Body of pancreas (tissue), 4 donors: ENCODE measurements at regions not wholly inside any gene's neighbourhood (a gene's known extent, or its start where the extent isn't known, plus 50 kb on each side); places are given as distances from the start of the nearest gene placed in this dataset.

Source experiments
- ATAC-seq: fragments of 150-250 bp; one replicate; pipeline ENCODE4 v1.9.1; 2016
- DNase-seq, 4 donors: peaks; one replicate each; pipeline ENCODE4 v3.0.0-alpha.2; 2019
- H3K27ac ChIP-seq, 4 donors: fragments of 200-600 bp; sonication (generic); 1 replicate in 3 of 4; 2 replicates in 1 of 4; pipeline versions ENCODE4 v1.5.1 to v1.6.1; 2016 to 2019; ENCODE audit warnings: mild to moderate bottlenecking in 1 of 4, mixed read lengths in 1 of 4, moderate library complexity in 1 of 4
- H3K27me3 ChIP-seq, 2 donors: fragments of 200-600 bp; sonication (generic); one replicate each; pipeline ENCODE4 v1.6.0; 2016; ENCODE audit warnings: mild to moderate bottlenecking in 1 of 2
- H3K36me3 ChIP-seq, 2 donors: fragments of 200-600 bp; sonication (generic); replicated peaks in 1 of 2; 2 replicates each; pipeline ENCODE4 v1.5.1; 2016; ENCODE audit warnings: low read depth in 2 of 2; ENCODE audit not compliant: insufficient read depth in 1 of 2
- H3K4me1 ChIP-seq: fragments of 200-600 bp; sonication (generic); one replicate; pipeline ENCODE4 v1.6.0; 2016
- H3K4me3 ChIP-seq, 2 donors: fragments of 200-600 bp; sonication (generic); 1 replicate in 1 of 2; 2 replicates in 1 of 2; pipeline ENCODE4 v1.5.1; 2016 to 2019
- H3K9me3 ChIP-seq, 3 donors: fragments of 200-600 bp; sonication (generic); 1 replicate in 2 of 3; 2 replicates in 1 of 3; pipeline ENCODE4 v1.5.1; 2016
- POLR2A ChIP-seq, 3 donors: fragments of 450-650 bp; IDR thresholded peaks; one replicate each; pipeline ENCODE4 v1.6.1; 2016; ENCODE audit warnings: antibody characterized with exemption in 3 of 3, mild to moderate bottlenecking in 2 of 3
- WGBS, 2 donors: methylation state at CpG; one replicate each; pipeline ENCODE4 v1.1.5; 2017; 5-methylcytosine and 5-hydroxymethylcytosine counted together
- intact Hi-C: fragments of 100-400 bp; cut with DNase I; formaldehyde crosslinking; loops from one replicate; pipeline ENCODE4 v1.15.1; 2023
- TF ChIP-seq, protein P1 (sequence below), 7 experiments: fragments of 450-650 bp in 4 of 7; fragments of 200-600 bp in 3 of 7; sonication (generic) in 3 of 7; IDR thresholded peaks; one replicate each; pipeline ENCODE4 v1.5.1; 2016 to 2019; ENCODE audit warnings: antibody characterized with exemption in 7 of 7

DNA sequence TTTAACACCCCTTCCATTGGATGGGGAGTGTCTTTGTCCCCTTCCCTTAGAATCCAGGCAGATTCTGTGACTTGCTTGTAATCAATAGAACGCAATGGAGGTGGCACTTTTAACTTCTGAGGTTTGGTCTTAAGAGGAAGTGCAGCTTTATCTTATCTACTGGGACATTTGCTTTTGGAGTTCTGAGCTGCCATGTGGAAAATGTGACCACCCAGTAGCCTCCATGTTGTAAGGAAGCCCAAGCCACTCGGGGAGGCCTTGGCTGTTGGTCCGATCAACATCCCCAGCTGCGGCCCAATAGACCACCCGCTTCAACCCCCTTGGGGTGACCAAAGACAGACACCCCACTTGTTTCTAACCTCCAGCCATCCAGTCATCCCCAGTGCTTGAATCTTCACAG lies 86.3 kb upstream of the FAM171A1 start:
- Histone ChIP-seq H3K27ac (no peak overlapping the region), H3K4me3 (no peak overlapping the region), H3K27me3 (no peaks in the 10 kb centered on the region), H3K9me3 (no peaks in the 10 kb centered on the region), H3K4me1 (no peaks in the 10 kb centered on the region), H3K36me3 (no peaks in the 10 kb centered on the region)
- intact Hi-C loops = no loop called here
- 81 to 91% methylated on average over 4 to 5 of the region's 5 CpGs for WGBS, 2 donors
- TF ChIP-seq, protein P1, sequence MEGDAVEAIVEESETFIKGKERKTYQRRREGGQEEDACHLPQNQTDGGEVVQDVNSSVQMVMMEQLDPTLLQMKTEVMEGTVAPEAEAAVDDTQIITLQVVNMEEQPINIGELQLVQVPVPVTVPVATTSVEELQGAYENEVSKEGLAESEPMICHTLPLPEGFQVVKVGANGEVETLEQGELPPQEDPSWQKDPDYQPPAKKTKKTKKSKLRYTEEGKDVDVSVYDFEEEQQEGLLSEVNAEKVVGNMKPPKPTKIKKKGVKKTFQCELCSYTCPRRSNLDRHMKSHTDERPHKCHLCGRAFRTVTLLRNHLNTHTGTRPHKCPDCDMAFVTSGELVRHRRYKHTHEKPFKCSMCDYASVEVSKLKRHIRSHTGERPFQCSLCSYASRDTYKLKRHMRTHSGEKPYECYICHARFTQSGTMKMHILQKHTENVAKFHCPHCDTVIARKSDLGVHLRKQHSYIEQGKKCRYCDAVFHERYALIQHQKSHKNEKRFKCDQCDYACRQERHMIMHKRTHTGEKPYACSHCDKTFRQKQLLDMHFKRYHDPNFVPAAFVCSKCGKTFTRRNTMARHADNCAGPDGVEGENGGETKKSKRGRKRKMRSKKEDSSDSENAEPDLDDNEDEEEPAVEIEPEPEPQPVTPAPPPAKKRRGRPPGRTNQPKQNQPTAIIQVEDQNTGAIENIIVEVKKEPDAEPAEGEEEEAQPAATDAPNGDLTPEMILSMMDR (IDR thresholded peaks at IDR 0.05) = no peak
- TF ChIP-seq POLR2A (IDR thresholded peaks at IDR 0.05) = no peak
- ATAC-seq (no peak), DNase-seq (no peak)

DNA sequence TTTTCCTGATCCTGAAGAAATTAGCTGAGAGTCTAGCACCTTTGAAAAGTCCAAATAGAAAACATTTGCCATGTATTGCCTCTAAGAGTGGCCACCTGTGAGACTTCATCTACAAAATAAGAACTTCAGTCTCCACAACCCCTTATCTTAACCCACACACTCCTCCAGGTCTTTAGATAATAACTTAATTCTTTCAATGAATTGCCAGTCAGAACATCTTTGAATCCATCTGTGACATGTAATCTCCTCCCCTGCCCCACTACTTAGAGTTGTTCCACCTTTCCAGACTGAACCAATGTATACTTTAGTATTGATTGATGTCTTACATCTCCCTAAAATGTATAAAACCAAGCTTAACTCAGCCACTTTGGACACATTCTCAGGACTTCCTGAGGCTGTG lies 84.4 kb upstream of the FAM171A1 start:
- intact Hi-C loops = no loop called here
- H3K27ac ChIP-seq = no peak overlapping the region
- H3K4me3 ChIP-seq = no peak overlapping the region
- no peaks in the 10 kb centered on the region for H3K9me3 ChIP-seq
- DNase-seq (no peak), ATAC-seq (no peak)
- H3K4me1 ChIP-seq = no peaks in the 10 kb centered on the region
- TF ChIP-seq POLR2A (IDR thresholded peaks at IDR 0.05) = no peak
- TF ChIP-seq, protein P1 (IDR thresholded peaks at IDR 0.05) = no peak
- no peaks in the 10 kb centered on the region for H3K36me3 ChIP-seq
- H3K27me3 ChIP-seq = no peaks in the 10 kb centered on the region

DNA sequence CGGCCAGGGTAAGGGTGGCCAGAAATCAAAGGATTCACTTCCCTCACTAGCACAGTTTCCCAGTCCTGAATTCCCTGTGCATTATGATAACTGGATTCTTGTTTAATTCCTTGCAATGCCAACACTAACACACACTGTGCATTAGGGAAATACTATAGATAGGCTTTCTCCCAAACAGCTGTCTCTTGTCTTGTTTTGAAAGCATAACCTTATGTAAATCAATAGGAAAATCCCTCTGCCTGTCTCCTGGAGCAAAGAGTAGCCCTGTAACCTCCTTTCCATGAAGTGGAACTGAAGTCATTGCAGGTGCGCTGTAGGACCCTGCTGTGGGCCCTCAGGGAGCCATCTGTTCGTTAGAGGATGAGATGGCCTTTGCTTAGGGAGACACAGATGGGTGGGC lies 82.8 kb upstream of the FAM171A1 start:
- no peaks in the 10 kb centered on the region for H3K9me3 ChIP-seq
- H3K4me1 ChIP-seq = no peaks in the 10 kb centered on the region
- H3K4me3 ChIP-seq = no peak overlapping the region
- intact Hi-C loops = no loop called here
- no peak overlapping the region for H3K27ac ChIP-seq
- 67 to 74% methylated on average over 3 of the region's 3 CpGs for WGBS, 2 donors
- H3K27me3 ChIP-seq = no peaks in the 10 kb centered on the region
- no peak for ATAC-seq
- H3K36me3 ChIP-seq = no peaks in the 10 kb centered on the region
- TF ChIP-seq POLR2A (IDR thresholded peaks at IDR 0.05) = no peak
- TF ChIP-seq, protein P1 (IDR thresholded peaks at IDR 0.05) = no peak
- DNase-seq = no peak

DNA sequence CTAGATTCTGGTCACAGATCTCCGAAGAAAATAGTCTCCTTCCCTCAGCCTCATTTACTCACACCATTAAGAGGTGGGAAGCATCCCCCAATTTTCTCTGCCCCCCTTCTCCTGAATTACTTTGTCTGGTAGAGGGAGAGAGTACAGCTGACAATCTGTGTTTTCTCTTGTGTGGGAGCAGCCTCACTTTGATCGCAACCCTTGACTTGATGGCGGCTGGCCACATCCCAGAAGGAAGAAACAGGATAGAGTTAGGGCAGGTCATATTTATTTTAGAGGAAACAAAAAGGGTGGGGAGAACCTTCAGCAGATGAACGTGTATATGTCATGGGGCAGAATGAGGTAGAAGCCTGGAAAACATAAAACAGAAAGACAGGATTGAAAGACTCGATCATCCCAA lies 82.4 kb upstream of the FAM171A1 start:
- DNase-seq (no peak), ATAC-seq (no peak)
- 55 to 65% methylated on average over 5 of the region's 5 CpGs for WGBS, 2 donors

DNA sequence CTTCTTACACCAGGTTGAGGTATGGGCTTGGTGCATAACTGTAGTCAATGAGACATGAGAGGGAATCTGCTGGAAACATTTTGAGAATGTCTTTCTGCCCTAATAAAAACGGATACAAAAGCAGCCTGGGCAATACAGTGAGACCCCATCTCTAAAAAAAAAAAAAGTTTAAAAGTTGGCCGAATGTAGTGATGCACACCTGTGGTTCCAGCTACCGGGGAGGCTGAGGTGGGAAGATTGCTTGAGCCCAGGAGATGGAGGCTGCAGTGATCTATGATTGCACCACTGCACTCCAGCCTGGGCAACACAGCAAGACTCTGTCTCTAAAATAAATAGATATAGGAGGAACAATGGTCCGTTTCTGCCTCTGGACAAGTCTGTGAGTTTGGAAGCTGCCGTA lies 81.5 kb upstream of the FAM171A1 start:
- intact Hi-C loops = no loop called here
- no peak overlapping the region for H3K4me3 ChIP-seq

More for the DNA sequence above, 82.4 kb upstream of the FAM171A1 start:
- Histone ChIP-seq H3K9me3 (no peaks in the 10 kb centered on the region), H3K4me3 (no peak overlapping the region), H3K27me3 (no peaks in the 10 kb centered on the region), H3K36me3 (no peaks in the 10 kb centered on the region), H3K4me1 (no peaks in the 10 kb centered on the region), H3K27ac (no peak overlapping the region)
- intact Hi-C loops = no loop called here
- TF ChIP-seq POLR2A (IDR thresholded peaks at IDR 0.05) = no peak
- TF ChIP-seq, protein P1 (IDR thresholded peaks at IDR 0.05) = no peak

More for the DNA sequence above, 81.5 kb upstream of the FAM171A1 start:
- TF ChIP-seq, protein P1 (IDR thresholded peaks at IDR 0.05) = no peak
- TF ChIP-seq POLR2A (IDR thresholded peaks at IDR 0.05) = no peak
- Histone ChIP-seq H3K9me3 (no peaks in the 10 kb centered on the region), H3K36me3 (no peaks in the 10 kb centered on the region), H3K27me3 (no peaks in the 10 kb centered on the region), H3K27ac (no peak overlapping the region), H3K4me1 (no peaks in the 10 kb centered on the region)
- 45 to 51% methylated on average over 5 of the region's 5 CpGs for WGBS, 2 donors
- ATAC-seq (no peak), DNase-seq (no peak)
